CD4-positive, alpha-beta T cell (primary cell): ENCODE measurements at regions not wholly inside any gene's neighbourhood (a gene's known extent, or its start where the extent isn't known, plus 50 kb on each side); places are given as distances from the start of the nearest gene placed in this dataset.

Experiments used
- ATAC-seq: fragments of 200-7000 bp; cut with Tn5 transposase; one replicate; pipeline ENCODE4 v1.10.0; 2022; ENCODE audit warnings: mild to moderate bottlenecking; ENCODE audit not compliant: poor library complexity
- CTCF ChIA-PET: fragments of 350-600 bp; sonication (Branson Sonifier 250); formaldehyde crosslinking; loops from one replicate; lab custom pipeline; 2021; ENCODE audit warnings: antibody characterized with exemption, inconsistent platforms; lab: Charles Lee
- POLR2A ChIA-PET: fragments of 350-600 bp; sonication (Branson Sonifier 250); formaldehyde crosslinking; loops from one replicate; lab custom pipeline; 2021; ENCODE audit warnings: antibody characterized with exemption, inconsistent platforms; lab: Charles Lee
- DNase-seq, 14 experiments: peaks; one replicate each; pipeline ENCODE4 v3.0.0-alpha.2; 2013 to 2020; ENCODE audit warnings: mixed read lengths in 2 of 14
- H3K27ac ChIP-seq, 2 donors: one replicate each; pipeline versions ENCODE4 v1.5.1 to v1.7.0; 2013; ENCODE audit warnings: low read length in 2 of 2, low read depth in 1 of 2, mild to moderate bottlenecking in 1 of 2
- H3K27me3 ChIP-seq, 2 experiments: 1 replicate in 1 of 2; 2 replicates in 1 of 2; pipeline versions ENCODE4 v1.6.1 to v1.7.0; 2013; ENCODE audit warnings: low read length in 2 of 2, control low read depth in 1 of 2, mild to moderate bottlenecking in 1 of 2, moderate library complexity in 1 of 2; ENCODE audit not compliant: insufficient read depth in 2 of 2, control insufficient read depth in 1 of 2
- H3K36me3 ChIP-seq: one replicate; pipeline ENCODE4 v1.6.1; 2013; ENCODE audit warnings: low read length, control low read depth; ENCODE audit not compliant: insufficient read depth
- H3K4me1 ChIP-seq: one replicate; pipeline ENCODE4 v1.6.1; 2013; ENCODE audit warnings: low read length, control low read depth; ENCODE audit not compliant: insufficient read depth
- H3K4me3 ChIP-seq: one replicate; pipeline ENCODE4 v1.5.1; 2013; ENCODE audit warnings: mild to moderate bottlenecking, low read length, moderate library complexity
- H3K9me3 ChIP-seq, 2 experiments: 1 replicate in 1 of 2; 2 replicates in 1 of 2; pipeline versions ENCODE4 v1.6.1 to v1.7.0; 2013; ENCODE audit warnings: low read length in 2 of 2, mild to moderate bottlenecking in 2 of 2, control low read depth in 1 of 2, moderate library complexity in 1 of 2; ENCODE audit not compliant: control insufficient read depth in 1 of 2, insufficient read depth in 1 of 2
- H3K27ac Mint-ChIP-seq: one replicate; pipeline ENCODE4 v1.8.0; 2020; ENCODE audit warnings: mixed read lengths
- H3K27me3 Mint-ChIP-seq: one replicate; pipeline ENCODE4 v1.8.0; 2021; ENCODE audit warnings: mixed read lengths
- H3K36me3 Mint-ChIP-seq: one replicate; pipeline ENCODE4 v1.8.0; 2021; ENCODE audit warnings: low read depth, mixed read lengths
- H3K4me1 Mint-ChIP-seq: one replicate; pipeline ENCODE4 v1.8.0; 2021; ENCODE audit warnings: low read depth, mixed read lengths
- H3K4me3 Mint-ChIP-seq: one replicate; pipeline ENCODE4 v1.8.0; 2020; ENCODE audit warnings: mild to moderate bottlenecking, mixed read lengths
- H3K9me3 Mint-ChIP-seq: one replicate; pipeline ENCODE4 v1.8.0; 2020; ENCODE audit warnings: mixed read lengths
- intact Hi-C, 2 experiments: fragments of 100-400 bp; cut with DNase I in 1 of 2; cut with micrococcal nuclease in 1 of 2; formaldehyde crosslinking; loops; one replicate each; pipeline versions ENCODE4 v1.15.1 to v1.9.0; 2023 to 2025; cut with DNase I, micrococcal nuclease
- TF ChIP-seq, protein P1 (sequence below): fragments of 200-600 bp; IDR thresholded peaks from one replicate; pipeline ENCODE4 v1.8.0; 2022; ENCODE audit warnings: antibody characterized with exemption, mild to moderate bottlenecking

GRCh38 chr1:170332801-170333200 lies 187.0 kb downstream of the NTMT2 start:
- ChIA-PET CTCF (no interaction called here), POLR2A (no interaction called here)
- H3K4me1 ChIP-seq = no peaks in the 10 kb centered on the region
- no peak overlapping the region for H3K27ac ChIP-seq
- no peaks in the 10 kb centered on the region for H3K27me3 ChIP-seq
- no peak overlapping the region for H3K27ac Mint-ChIP-seq
- H3K4me3 ChIP-seq = no peak overlapping the region
- no peaks in the 10 kb centered on the region for H3K36me3 ChIP-seq
- H3K36me3 Mint-ChIP-seq = no peaks in the 10 kb centered on the region
- no peak for DNase-seq
- TF ChIP-seq, protein P1, sequence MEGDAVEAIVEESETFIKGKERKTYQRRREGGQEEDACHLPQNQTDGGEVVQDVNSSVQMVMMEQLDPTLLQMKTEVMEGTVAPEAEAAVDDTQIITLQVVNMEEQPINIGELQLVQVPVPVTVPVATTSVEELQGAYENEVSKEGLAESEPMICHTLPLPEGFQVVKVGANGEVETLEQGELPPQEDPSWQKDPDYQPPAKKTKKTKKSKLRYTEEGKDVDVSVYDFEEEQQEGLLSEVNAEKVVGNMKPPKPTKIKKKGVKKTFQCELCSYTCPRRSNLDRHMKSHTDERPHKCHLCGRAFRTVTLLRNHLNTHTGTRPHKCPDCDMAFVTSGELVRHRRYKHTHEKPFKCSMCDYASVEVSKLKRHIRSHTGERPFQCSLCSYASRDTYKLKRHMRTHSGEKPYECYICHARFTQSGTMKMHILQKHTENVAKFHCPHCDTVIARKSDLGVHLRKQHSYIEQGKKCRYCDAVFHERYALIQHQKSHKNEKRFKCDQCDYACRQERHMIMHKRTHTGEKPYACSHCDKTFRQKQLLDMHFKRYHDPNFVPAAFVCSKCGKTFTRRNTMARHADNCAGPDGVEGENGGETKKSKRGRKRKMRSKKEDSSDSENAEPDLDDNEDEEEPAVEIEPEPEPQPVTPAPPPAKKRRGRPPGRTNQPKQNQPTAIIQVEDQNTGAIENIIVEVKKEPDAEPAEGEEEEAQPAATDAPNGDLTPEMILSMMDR = no peak
- no peaks in the 10 kb centered on the region for H3K9me3 ChIP-seq
- no peak for ATAC-seq
- H3K9me3 Mint-ChIP-seq = no peaks in the 10 kb centered on the region
- H3K4me1 Mint-ChIP-seq = no peaks in the 10 kb centered on the region
- H3K4me3 Mint-ChIP-seq = no peak overlapping the region
- H3K27me3 Mint-ChIP-seq = peaks cover 5% of the 10 kb centered on the region
- intact Hi-C loops = no loop called here

- Histone ChIP-seq H3K27me3 (no peaks in the 10 kb centered on the region), H3K9me3 (no peaks in the 10 kb centered on the region), H3K36me3 (no peaks in the 10 kb centered on the region), H3K4me3 (no peak overlapping the region), H3K4me1 (no peaks in the 10 kb centered on the region), H3K27ac (no peak overlapping the region)
- no peaks in the 10 kb centered on the region for H3K4me1 Mint-ChIP-seq
- DNase-seq (no peak), ATAC-seq (no peak)
- H3K36me3 Mint-ChIP-seq = no peaks in the 10 kb centered on the region
- H3K27ac Mint-ChIP-seq = no peak overlapping the region
- POLR2A ChIA-PET = no interaction called here
- intact Hi-C loops = no loop called here
- CTCF ChIA-PET = no interaction called here
- peaks cover 4% of the 10 kb centered on the region for H3K27me3 Mint-ChIP-seq
- no peak overlapping the region for H3K4me3 Mint-ChIP-seq
- TF ChIP-seq, protein P1 = no peak
- no peaks in the 10 kb centered on the region for H3K9me3 Mint-ChIP-seq
These were observed 191.7 kb downstream of the NTMT2 start for GRCh38 chr1:170337413-170337994.

DNA sequence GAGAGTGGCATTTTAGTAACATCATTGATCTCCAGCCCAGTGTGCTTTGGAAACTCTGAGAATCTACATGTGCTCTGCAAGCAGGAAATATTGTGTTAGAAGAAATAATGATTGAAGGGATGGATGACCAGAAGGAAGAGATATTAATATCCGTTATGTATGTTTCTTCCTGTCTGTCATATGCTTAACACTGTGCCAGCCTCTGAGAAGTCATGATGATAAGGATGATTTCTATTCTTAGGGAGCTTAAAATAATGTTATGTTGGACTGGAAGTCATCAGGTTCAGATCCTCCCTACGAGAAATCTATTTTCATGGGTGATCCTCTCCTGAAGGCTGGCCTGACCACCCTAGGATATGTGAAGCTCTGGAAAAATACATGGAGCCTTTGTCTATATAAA lies 192.4 kb upstream of the GORAB start:
- H3K4me1 ChIP-seq = no peaks in the 10 kb centered on the region
- DNase-seq (no peak), ATAC-seq (no peak)
- POLR2A ChIA-PET = no interaction called here
- Mint-ChIP-seq H3K9me3 (no peaks in the 10 kb centered on the region), H3K27me3 (peaks cover 4% of the 10 kb centered on the region), H3K4me3 (no peak overlapping the region), H3K4me1 (no peaks in the 10 kb centered on the region), H3K27ac (no peak overlapping the region), H3K36me3 (no peaks in the 10 kb centered on the region)
- no peak overlapping the region for H3K4me3 ChIP-seq
- no peaks in the 10 kb centered on the region for H3K27me3 ChIP-seq
- H3K36me3 ChIP-seq = no peaks in the 10 kb centered on the region
- intact Hi-C loops = no loop called here
- TF ChIP-seq, protein P1 = no peak
- no peaks in the 10 kb centered on the region for H3K9me3 ChIP-seq
- no peak overlapping the region for H3K27ac ChIP-seq
- CTCF ChIA-PET = no interaction called here
